HepG2 (cell line): ENCODE measurements at regions not wholly inside any gene's neighbourhood (a gene's known extent, or its start where the extent isn't known, plus 50 kb on each side); places are given as distances from the start of the nearest gene placed in this dataset.

Source experiments
- EP300 ChIP-seq, 3 experiments: sonication (generic) in 1 of 3; formaldehyde crosslinking in 1 of 3; IDR thresholded peaks; 2 replicates each; pipeline versions ENCODE4 v1.5.1 to v1.6.1; 2011 to 2020; ENCODE audit warnings: low read depth in 2 of 3, low read length in 2 of 3, borderline replicate concordance in 1 of 3, improper control_type of control experiment in 1 of 3, mild to moderate bottlenecking in 1 of 3, missing genetic modification reagents in 1 of 3, moderate library complexity in 1 of 3
- EZH2 ChIP-seq: conservative IDR thresholded peaks from 2 replicates; pipeline ENCODE4 v1.6.1; 2012; ENCODE audit warnings: mild to moderate bottlenecking, low read depth, low read length, moderate library complexity
- FOXP1 ChIP-seq, 2 experiments: fragments of 450-650 bp in 1 of 2; IDR thresholded peaks; 2 replicates each; pipeline ENCODE4 v1.6.1; 2017 to 2018; ENCODE audit warnings: antibody characterized with exemption in 1 of 2
- IRF2 ChIP-seq: IDR thresholded peaks from 2 replicates; pipeline ENCODE4 v1.6.1; 2018; ENCODE audit warnings: missing genetic modification reagents, missing compliant biosample characterization
- NR1H2 ChIP-seq: sonication (generic); formaldehyde crosslinking; IDR thresholded peaks from 2 replicates; pipeline ENCODE4 v1.8.1; 2022; ENCODE audit warnings: low read depth, missing genetic modification reagents, borderline replicate concordance
- PAX8 ChIP-seq: sonication (generic); formaldehyde crosslinking; IDR thresholded peaks from 2 replicates; pipeline ENCODE4 v1.8.0; 2022; ENCODE audit warnings: mild to moderate bottlenecking, missing genetic modification reagents, borderline replicate concordance
- TCF7L2 ChIP-seq: IDR thresholded peaks from 2 replicates; pipeline ENCODE4 v1.6.1; 2011; ENCODE audit warnings: mild to moderate bottlenecking, low read depth, low read length, moderate library complexity
- ZFP36 ChIP-seq: fragments of 150-350 bp; IDR thresholded peaks from 2 replicates; pipeline ENCODE4 v1.6.1; 2018; ENCODE audit warnings: borderline replicate concordance, low read length, low read depth; ENCODE audit not compliant: partially characterized antibody
- ZNF468 ChIP-seq: sonication (generic); formaldehyde crosslinking; IDR thresholded peaks from 2 replicates; pipeline ENCODE4 v1.8.0; 2022; ENCODE audit warnings: mild to moderate bottlenecking, moderate library complexity, missing genetic modification reagents
- ZNF549 ChIP-seq: sonication (generic); formaldehyde crosslinking; IDR thresholded peaks from 2 replicates; pipeline ENCODE4 v1.5.0; 2020; ENCODE audit warnings: missing genetic modification reagents
- TF ChIP-seq, protein P1 (sequence below): sonication (generic); formaldehyde crosslinking; IDR thresholded peaks from 2 replicates; pipeline ENCODE4 v1.5.0; 2020; ENCODE audit warnings: mild to moderate bottlenecking, missing genetic modification reagents, moderate library complexity
- TF ChIP-seq, protein P2 (sequence below): sonication (generic); formaldehyde crosslinking; IDR thresholded peaks from 2 replicates; pipeline ENCODE4 v1.4.0; 2020; ENCODE audit warnings: mild to moderate bottlenecking, missing genetic modification reagents

DNA sequence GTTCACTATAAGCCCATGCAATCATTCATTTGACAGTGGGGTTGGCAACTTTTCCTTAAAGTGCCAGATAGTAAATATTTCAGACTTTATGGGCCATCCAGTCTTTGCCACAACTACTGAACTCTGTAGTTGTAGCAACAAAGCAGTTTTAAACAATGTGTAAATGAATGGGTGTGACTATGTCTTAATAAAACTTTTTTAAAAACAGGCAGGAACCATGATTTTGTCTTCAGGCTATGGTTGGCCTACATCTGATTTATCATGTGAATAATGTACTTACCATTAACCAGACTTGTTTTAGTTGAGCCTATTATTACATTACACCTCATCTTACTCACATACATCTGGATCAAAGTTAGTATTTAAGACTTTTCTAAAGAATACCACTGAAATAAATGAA, 361.6 kb downstream of the GABRG2 start:
- TF ChIP-seq IRF2 (no peak), EP300 (IDR thresholded peaks at IDR 0.05; ENCODE audit: low read depth in 2 of 2, low read length in 2 of 2) (no peak), EP300 (CRISPR knock-in tag; IDR thresholded peaks at IDR 0.05; ENCODE audit: borderline replicate concordance) (no peak), ZNF468 (CRISPR knock-in tag) (no peak), ZFP36 (no peak), NR1H2 (no peak), FOXP1 (IDR thresholded peaks at IDR 0.05) (no peak), FOXP1 (CRISPR knock-in tag; IDR thresholded peaks at IDR 0.05) (no peak), PAX8 (CRISPR knock-in tag) (no peak), TCF7L2 (no peak), ZNF549 (CRISPR knock-in tag) (no peak), EZH2 (no peak)
- TF ChIP-seq, protein P1, sequence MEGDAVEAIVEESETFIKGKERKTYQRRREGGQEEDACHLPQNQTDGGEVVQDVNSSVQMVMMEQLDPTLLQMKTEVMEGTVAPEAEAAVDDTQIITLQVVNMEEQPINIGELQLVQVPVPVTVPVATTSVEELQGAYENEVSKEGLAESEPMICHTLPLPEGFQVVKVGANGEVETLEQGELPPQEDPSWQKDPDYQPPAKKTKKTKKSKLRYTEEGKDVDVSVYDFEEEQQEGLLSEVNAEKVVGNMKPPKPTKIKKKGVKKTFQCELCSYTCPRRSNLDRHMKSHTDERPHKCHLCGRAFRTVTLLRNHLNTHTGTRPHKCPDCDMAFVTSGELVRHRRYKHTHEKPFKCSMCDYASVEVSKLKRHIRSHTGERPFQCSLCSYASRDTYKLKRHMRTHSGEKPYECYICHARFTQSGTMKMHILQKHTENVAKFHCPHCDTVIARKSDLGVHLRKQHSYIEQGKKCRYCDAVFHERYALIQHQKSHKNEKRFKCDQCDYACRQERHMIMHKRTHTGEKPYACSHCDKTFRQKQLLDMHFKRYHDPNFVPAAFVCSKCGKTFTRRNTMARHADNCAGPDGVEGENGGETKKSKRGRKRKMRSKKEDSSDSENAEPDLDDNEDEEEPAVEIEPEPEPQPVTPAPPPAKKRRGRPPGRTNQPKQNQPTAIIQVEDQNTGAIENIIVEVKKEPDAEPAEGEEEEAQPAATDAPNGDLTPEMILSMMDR (CRISPR knock-in tag) = no peak
- TF ChIP-seq, protein P2, sequence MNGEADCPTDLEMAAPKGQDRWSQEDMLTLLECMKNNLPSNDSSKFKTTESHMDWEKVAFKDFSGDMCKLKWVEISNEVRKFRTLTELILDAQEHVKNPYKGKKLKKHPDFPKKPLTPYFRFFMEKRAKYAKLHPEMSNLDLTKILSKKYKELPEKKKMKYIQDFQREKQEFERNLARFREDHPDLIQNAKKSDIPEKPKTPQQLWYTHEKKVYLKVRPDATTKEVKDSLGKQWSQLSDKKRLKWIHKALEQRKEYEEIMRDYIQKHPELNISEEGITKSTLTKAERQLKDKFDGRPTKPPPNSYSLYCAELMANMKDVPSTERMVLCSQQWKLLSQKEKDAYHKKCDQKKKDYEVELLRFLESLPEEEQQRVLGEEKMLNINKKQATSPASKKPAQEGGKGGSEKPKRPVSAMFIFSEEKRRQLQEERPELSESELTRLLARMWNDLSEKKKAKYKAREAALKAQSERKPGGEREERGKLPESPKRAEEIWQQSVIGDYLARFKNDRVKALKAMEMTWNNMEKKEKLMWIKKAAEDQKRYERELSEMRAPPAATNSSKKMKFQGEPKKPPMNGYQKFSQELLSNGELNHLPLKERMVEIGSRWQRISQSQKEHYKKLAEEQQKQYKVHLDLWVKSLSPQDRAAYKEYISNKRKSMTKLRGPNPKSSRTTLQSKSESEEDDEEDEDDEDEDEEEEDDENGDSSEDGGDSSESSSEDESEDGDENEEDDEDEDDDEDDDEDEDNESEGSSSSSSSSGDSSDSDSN (CRISPR knock-in tag) = no peak
